ENCODE measurements at regions not wholly inside any gene's neighbourhood (a gene's known extent, or its start where the extent isn't known, plus 50 kb on each side); places are given as distances from the start of the nearest gene placed in this dataset.

DNA sequence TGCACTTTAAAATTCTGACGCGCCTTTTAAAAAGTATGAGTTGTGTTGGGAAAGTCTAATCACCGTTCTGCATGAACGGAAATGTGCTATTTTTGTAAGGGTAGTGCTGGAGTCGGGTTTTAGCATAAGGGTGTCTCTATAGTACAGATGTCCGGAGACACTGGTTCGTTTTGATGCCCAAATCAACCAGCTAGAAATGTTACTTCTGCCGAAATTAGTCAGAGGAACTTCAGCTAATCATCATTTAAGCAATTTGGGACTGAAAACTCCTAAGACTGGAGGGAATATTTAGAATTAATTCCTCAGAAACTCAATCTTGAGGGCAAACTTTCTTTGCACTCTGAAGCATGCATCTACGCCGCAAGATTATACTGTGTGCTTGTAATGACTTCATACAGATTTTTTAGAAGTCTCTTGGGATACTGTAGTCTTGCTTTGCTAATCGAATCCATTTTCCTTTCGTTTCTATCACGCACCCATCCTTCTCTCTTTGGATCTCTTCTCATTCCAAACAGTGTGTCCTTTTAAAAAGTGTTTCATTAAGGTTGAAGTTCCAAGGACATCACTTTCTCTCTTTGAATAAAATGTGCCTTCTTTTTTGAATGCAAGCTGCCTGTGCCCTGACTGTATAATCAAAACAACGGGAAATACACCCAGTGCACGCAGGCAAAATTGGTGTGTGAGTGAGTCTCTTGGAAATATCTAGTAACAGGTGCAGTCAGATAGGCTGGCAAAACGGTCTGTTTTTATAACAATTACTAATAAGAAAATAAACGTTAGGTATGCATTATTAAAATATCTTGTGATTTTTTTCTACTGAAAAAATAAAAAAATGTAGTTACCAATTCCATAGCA lies 270.9 kb upstream of the TCF4 start (continued):
- TF ChIP-seq MXI1 (IDR thresholded peaks at IDR 0.05; ENCODE audit: low read depth, low read length) (no peak), NBN (IDR thresholded peaks at IDR 0.05) (no peak), ZSCAN29 (IDR thresholded peaks at IDR 0.05) (no peak)
- TF ChIP-seq, protein P1, sequence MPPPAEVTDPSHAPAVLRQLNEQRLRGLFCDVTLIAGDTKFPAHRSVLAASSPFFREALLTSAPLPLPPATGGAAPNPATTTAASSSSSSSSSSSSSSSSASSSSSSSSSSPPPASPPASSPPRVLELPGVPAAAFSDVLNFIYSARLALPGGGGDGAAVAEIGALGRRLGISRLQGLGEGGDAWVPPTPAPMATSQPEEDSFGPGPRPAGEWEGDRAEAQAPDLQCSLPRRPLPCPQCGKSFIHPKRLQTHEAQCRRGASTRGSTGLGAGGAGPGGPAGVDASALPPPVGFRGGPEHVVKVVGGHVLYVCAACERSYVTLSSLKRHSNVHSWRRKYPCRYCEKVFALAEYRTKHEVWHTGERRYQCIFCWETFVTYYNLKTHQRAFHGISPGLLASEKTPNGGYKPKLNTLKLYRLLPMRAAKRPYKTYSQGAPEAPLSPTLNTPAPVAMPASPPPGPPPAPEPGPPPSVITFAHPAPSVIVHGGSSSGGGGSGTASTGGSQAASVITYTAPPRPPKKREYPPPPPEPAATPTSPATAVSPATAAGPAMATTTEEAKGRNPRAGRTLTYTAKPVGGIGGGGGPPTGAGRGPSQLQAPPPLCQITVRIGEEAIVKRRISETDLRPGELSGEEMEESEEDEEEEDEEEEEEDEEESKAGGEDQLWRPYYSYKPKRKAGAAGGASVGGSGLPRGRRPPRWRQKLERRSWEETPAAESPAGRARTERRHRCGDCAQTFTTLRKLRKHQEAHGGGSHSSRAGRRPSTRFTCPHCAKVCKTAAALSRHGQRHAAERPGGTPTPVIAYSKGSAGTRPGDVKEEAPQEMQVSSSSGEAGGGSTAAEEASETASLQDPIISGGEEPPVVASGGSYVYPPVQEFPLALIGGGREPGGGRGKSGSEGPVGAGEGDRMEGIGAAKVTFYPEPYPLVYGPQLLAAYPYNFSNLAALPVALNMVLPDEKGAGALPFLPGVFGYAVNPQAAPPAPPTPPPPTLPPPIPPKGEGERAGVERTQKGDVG (CRISPR knock-in tag; IDR thresholded peaks at IDR 0.05): no peak

DNA sequence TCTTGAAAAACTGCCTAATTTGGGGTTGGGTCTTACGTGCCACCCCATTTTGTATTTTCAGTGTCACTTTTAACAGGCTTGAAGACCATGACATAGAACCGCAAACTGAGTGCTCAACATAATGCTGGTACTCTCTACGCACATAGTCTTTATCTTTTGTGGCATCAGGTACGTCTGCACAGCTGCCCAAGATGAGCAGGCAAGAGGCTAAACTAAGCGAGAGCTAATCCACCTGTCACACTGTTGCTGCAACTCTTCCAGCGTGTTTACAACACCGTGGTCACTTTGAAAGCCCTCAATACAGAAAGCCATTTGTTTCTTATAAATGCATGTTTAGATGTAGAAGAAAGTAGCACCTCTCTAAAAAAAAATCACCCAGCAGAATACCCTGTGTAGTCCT lies 270.0 kb upstream of the TCF4 start:
- no peaks in the 10 kb centered on the region for H3K27me3 ChIP-seq (replicated peaks in 1 of 2; ENCODE audit: control insufficient read depth in 2 of 2, insufficient read depth in 2 of 2, low read length in 1 of 2)
- ChIA-PET SMC1A (ENCODE audit: uncharacterized antibody, unreplicated experiment) (no interaction called here), POLR2A (no interaction called here), RAD21 (ENCODE audit: unreplicated experiment) (no interaction called here), CTCF (no interaction called here)
- no peak overlapping the region for H3K4me2 ChIP-seq (ENCODE audit: control insufficient read depth, insufficient read depth)
- no peaks in the 10 kb centered on the region for H3K36me3 ChIP-seq (ENCODE audit: control insufficient read depth in 2 of 2, insufficient read depth in 2 of 2, low read length in 1 of 2)
- intact Hi-C loops (cut with micrococcal nuclease; ENCODE audit: unreplicated experiment): no loop called here
- no peak overlapping the region for H3K4me3 ChIP-seq
- H2AFZ ChIP-seq (ENCODE audit: control insufficient read depth, low read depth, low read length): no peak overlapping the region
- BruUV-seq (replicated peaks): no TSS peak
- in situ Hi-C loops (cut with MboI): no loop called here
- no peak overlapping the region for H3K27ac ChIP-seq (ENCODE audit: control insufficient read depth, insufficient read depth)
- ATAC-seq (no peak), DNase-seq (ENCODE audit: low read depth, low spot score) (no peak), FAIRE-seq (no peak)
- no peak overlapping the region for H3K9ac ChIP-seq (ENCODE audit: control insufficient read depth, insufficient read depth, low read length)
- H3K9me3 ChIP-seq (replicated peaks; ENCODE audit: control insufficient read depth, insufficient read depth, low read length): no peaks in the 10 kb centered on the region
- H3K79me2 ChIP-seq (ENCODE audit: control insufficient read depth, insufficient read depth, low read length): no peaks in the 10 kb centered on the region
- H4K20me1 ChIP-seq (ENCODE audit: control insufficient read depth, insufficient read depth): no peaks in the 10 kb centered on the region
- no peaks in the 10 kb centered on the region for H3K4me1 ChIP-seq (ENCODE audit: control insufficient read depth, insufficient read depth, low read length)
- TF ChIP-seq PML (IDR thresholded peaks at IDR 0.05; ENCODE audit: low read length) (no peak), YBX1 (IDR thresholded peaks at IDR 0.05) (no peak), EZH2 (IDR thresholded peaks at IDR 0.05; ENCODE audit: borderline replicate concordance, control insufficient read depth, low read depth, low read length) (no peak)
- TF ChIP-seq, protein P2, sequence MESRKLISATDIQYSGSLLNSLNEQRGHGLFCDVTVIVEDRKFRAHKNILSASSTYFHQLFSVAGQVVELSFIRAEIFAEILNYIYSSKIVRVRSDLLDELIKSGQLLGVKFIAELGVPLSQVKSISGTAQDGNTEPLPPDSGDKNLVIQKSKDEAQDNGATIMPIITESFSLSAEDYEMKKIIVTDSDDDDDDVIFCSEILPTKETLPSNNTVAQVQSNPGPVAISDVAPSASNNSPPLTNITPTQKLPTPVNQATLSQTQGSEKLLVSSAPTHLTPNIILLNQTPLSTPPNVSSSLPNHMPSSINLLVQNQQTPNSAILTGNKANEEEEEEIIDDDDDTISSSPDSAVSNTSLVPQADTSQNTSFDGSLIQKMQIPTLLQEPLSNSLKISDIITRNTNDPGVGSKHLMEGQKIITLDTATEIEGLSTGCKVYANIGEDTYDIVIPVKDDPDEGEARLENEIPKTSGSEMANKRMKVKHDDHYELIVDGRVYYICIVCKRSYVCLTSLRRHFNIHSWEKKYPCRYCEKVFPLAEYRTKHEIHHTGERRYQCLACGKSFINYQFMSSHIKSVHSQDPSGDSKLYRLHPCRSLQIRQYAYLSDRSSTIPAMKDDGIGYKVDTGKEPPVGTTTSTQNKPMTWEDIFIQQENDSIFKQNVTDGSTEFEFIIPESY (IDR thresholded peaks at IDR 0.05): no peak
- WGBS (ENCODE audit: insufficient coverage, insufficient replicate concordance, low lambda C conversion rate, missing lambda C conversion rate): 41% methylated on average over 7 of the region's 7 CpGs
